GM12865 (cell line): ENCODE measurements at regions not wholly inside any gene's neighbourhood (a gene's known extent, or its start where the extent isn't known, plus 50 kb on each side); places are given as distances from the start of the nearest gene placed in this dataset.

ENCODE experiments used
- DNase-seq: peaks from one replicate; pipeline ENCODE4 v3.0.0; 2010; ENCODE audit warnings: low read depth
- H3K4me3 ChIP-seq: 2 replicates; pipeline ENCODE4 v1.5.1; 2011; ENCODE audit warnings: mild to moderate bottlenecking, low read depth, low read length, control low read depth
- CTCF ChIP-seq: IDR thresholded peaks from 2 replicates; pipeline ENCODE4 v1.5.1; 2011; ENCODE audit warnings: low read length, control low read depth, low read depth, inconsistent platforms; ENCODE audit not compliant: insufficient read depth; ENCODE audit errors: missing control alignments

GRCh38 chr13:94914895-94915294, 202.6 kb upstream of the SOX21 start:
- DNase-seq, result no peak
- no peak for TF ChIP-seq CTCF

GRCh38 chr13:94906605-94907004, 194.3 kb upstream of the SOX21 start:
- no peak overlapping the region for H3K4me3 ChIP-seq
- TF ChIP-seq CTCF, result no peak
- no peak for DNase-seq

More at GRCh38 chr13:94914895-94915294, 202.6 kb upstream of the SOX21 start:
- no peak overlapping the region for H3K4me3 ChIP-seq

GRCh38 chr13:94902722-94903407, 190.5 kb upstream of the SOX21 start:
- no peak overlapping the region for H3K4me3 ChIP-seq
- TF ChIP-seq CTCF, result no peak
- DNase-seq, result no peak

- no peak for DNase-seq
- TF ChIP-seq CTCF, result no peak
- no peak overlapping the region for H3K4me3 ChIP-seq
Observed at GRCh38 chr13:94901070-94901469, 188.7 kb upstream of the SOX21 start.

- no peak for TF ChIP-seq CTCF
- DNase-seq, result no peak
- no peak overlapping the region for H3K4me3 ChIP-seq
Observed at GRCh38 chr13:94896719-94897317, 184.5 kb upstream of the SOX21 start.

- no peak for TF ChIP-seq CTCF
- H3K4me3 ChIP-seq, result no peak overlapping the region
- no peak for DNase-seq
Observed at GRCh38 chr13:94896238-94896637, 183.9 kb upstream of the SOX21 start.

GRCh38 chr13:94886191-94886590, 173.8 kb upstream of the SOX21 start:
- DNase-seq, result no peak
- no peak overlapping the region for H3K4me3 ChIP-seq
- no peak for TF ChIP-seq CTCF
